ENCODE measurements at regions not wholly inside any gene's neighbourhood (a gene's known extent, or its start where the extent isn't known, plus 50 kb on each side); places are given as distances from the start of the nearest gene placed in this dataset.

DNA sequence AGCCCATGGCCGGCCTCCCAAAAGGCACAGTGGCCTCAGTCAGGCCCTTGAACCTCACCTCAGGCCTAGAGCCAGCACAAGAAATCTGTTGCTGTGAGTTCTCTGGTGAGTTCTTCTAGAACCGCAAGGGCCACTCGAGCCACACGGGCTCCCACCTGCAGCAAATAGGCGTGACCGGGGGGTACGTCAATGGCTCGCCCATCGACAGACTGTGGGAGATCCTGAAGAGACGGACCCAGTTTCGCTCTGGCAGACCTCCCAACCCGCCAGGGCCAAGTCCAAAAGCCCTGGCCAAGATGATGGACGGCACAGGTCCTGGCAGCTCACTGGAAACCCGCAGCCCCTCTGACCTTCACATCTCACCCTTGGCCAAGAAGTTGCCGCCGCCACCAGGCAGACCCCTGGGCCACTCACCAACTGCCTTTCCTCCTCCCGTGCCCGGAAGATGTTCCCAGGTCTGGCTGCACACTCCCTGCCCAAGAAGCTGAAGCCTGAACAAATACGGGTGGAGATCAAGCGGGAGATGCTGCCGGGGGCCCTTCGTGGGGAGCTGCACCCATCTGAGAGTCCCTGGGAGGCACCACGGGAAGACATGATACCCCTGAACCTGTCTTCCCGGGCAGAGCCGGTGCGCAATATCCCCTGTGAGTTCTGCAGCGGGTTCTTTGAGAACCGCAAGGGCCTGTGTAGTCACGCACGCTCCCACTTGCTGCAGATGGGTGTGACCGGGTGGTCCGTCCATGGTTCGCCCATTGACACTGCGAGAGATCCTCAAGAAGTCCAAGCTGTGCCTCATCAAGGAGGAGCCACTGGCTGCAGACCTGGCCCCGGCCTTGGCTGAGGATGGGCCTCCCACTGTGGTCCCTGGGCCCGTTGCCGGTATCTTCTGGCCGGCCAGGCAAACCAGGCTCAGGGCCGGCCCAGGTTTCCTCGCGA lies 544.2 kb upstream of the CCDC179 start:
- Histone ChIP-seq H3K4me1 (no peaks in the 10 kb centered on the region), H3K4me3 (ENCODE audit: low read depth, low read length) (no peak overlapping the region), H3K27me3 (replicated peaks; ENCODE audit: control insufficient read depth, insufficient read depth, low read length) (no peaks in the 10 kb centered on the region), H3K36me3 (ENCODE audit: control insufficient read depth, insufficient read depth, low read length) (no peaks in the 10 kb centered on the region), H3K9me3 (no peaks in the 10 kb centered on the region)
- H3K9me3 Mint-ChIP-seq (ENCODE audit: unreplicated experiment), result peaks cover 11% of the 10 kb centered on the region
- intact Hi-C loops (cut with micrococcal nuclease; ENCODE audit: unreplicated experiment), result no loop called here
- H3K4me1 Mint-ChIP-seq (ENCODE audit: low read depth, unreplicated experiment), result no peaks in the 10 kb centered on the region
- ChIA-PET POLR2A (no interaction called here), CTCF (no interaction called here)
- H3K27me3 Mint-ChIP-seq (ENCODE audit: insufficient read depth, unreplicated experiment), result peaks cover 7% of the 10 kb centered on the region
- H3K4me3 Mint-ChIP-seq (ENCODE audit: unreplicated experiment), result no peak overlapping the region
- no TSS peak for BruUV-seq (replicated peaks)
- TF ChIP-seq, protein P1, sequence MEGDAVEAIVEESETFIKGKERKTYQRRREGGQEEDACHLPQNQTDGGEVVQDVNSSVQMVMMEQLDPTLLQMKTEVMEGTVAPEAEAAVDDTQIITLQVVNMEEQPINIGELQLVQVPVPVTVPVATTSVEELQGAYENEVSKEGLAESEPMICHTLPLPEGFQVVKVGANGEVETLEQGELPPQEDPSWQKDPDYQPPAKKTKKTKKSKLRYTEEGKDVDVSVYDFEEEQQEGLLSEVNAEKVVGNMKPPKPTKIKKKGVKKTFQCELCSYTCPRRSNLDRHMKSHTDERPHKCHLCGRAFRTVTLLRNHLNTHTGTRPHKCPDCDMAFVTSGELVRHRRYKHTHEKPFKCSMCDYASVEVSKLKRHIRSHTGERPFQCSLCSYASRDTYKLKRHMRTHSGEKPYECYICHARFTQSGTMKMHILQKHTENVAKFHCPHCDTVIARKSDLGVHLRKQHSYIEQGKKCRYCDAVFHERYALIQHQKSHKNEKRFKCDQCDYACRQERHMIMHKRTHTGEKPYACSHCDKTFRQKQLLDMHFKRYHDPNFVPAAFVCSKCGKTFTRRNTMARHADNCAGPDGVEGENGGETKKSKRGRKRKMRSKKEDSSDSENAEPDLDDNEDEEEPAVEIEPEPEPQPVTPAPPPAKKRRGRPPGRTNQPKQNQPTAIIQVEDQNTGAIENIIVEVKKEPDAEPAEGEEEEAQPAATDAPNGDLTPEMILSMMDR (IDR thresholded peaks at IDR 0.05; ENCODE audit: insufficient read depth in 1 of 2, low read depth in 1 of 2, low read length in 1 of 2, severe bottlenecking in 1 of 2, unreplicated experiment in 1 of 2), result no peak
- no peaks in the 10 kb centered on the region for H3K36me3 Mint-ChIP-seq (ENCODE audit: insufficient read depth, unreplicated experiment)
- no peak for DNase-seq
- no peak overlapping the region for H3K27ac Mint-ChIP-seq (ENCODE audit: unreplicated experiment)

DNA sequence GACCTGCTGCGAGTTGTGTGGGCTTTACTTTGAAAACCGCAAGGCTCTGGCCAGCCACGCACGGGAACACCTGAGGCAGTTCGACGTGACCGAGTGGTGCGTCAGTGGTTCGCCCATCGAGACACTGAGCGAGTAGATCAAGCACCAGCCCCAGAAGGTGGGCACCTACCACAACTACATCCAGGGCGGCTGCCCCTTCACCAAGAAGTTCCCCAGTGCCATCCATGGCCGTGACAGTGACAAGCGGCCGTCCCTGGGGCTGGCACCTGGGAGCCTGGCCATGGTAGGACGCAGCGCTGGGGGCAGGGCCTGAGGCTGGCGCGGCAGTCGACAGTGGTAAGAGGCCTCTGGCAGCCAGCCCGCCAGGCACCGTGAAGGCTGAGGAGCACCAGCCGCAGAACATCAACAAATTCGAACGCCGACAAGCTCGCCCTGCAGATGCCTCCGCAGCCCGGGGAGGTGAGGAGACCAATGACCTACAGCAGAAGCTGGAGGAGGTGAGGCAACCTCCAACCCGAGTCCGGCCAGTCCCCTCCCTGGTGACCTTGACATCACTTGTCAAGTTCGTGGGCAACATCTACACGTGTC lies 545.2 kb upstream of the CCDC179 start:
- no peak overlapping the region for H3K4me3 Mint-ChIP-seq (ENCODE audit: unreplicated experiment)
- ChIA-PET CTCF (no interaction called here), POLR2A (no interaction called here)
- intact Hi-C loops (cut with micrococcal nuclease; ENCODE audit: unreplicated experiment), result no loop called here
- H3K4me1 Mint-ChIP-seq (ENCODE audit: low read depth, unreplicated experiment), result no peaks in the 10 kb centered on the region
- H3K27ac Mint-ChIP-seq (ENCODE audit: unreplicated experiment), result no peak overlapping the region
- H3K4me1 ChIP-seq, result no peaks in the 10 kb centered on the region
- no peaks in the 10 kb centered on the region for H3K9me3 ChIP-seq
- H3K4me3 ChIP-seq (ENCODE audit: low read depth, low read length), result no peak overlapping the region
- no peaks in the 10 kb centered on the region for H3K27me3 ChIP-seq (replicated peaks; ENCODE audit: control insufficient read depth, insufficient read depth, low read length)
- H3K36me3 ChIP-seq (ENCODE audit: control insufficient read depth, insufficient read depth, low read length), result no peaks in the 10 kb centered on the region
- no peak for DNase-seq
- H3K27me3 Mint-ChIP-seq (ENCODE audit: insufficient read depth, unreplicated experiment), result peaks cover 4% of the 10 kb centered on the region
- peaks cover 16% of the 10 kb centered on the region for H3K9me3 Mint-ChIP-seq (ENCODE audit: unreplicated experiment)
- no peaks in the 10 kb centered on the region for H3K36me3 Mint-ChIP-seq (ENCODE audit: insufficient read depth, unreplicated experiment)
- TF ChIP-seq, protein P1 (IDR thresholded peaks at IDR 0.05; ENCODE audit: insufficient read depth in 1 of 2, low read depth in 1 of 2, low read length in 1 of 2, severe bottlenecking in 1 of 2, unreplicated experiment in 1 of 2), result no peak
- no TSS peak for BruUV-seq (replicated peaks)

DNA sequence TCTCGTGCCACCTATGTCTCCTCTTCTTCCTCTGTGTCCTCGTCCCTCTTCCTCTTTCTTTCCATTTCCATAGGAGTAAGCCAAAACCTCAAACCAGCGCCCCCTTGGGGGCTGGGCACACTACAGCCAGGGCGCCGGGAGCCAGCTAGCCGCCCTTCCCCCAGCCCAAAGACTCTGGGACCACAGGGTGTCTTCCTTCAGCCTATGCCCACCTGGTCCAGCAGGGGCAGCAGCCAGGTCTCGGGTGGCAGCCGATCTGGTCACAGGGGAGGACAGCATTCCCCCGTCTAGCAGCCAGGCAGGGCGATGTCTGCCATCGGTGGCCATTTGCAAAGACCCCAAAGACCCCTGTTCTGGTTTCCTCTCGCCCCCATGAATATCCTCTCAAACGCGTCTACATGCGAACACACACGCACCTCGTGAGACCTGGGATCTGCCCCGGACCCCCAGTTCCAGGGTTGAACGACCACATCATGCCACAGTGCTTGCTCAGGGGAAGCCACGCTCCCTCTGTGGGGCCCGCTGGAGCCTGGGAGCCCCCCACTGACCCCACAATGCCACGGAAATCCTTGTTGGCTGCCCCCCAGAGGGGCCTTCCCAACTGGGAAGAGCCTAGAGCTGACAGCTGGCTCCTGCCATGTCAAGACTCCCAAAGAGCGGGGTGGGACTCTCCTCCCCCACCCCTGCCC lies 546.0 kb upstream of the CCDC179 start:
- Mint-ChIP-seq H3K36me3 (ENCODE audit: insufficient read depth, unreplicated experiment) (no peaks in the 10 kb centered on the region), H3K4me3 (ENCODE audit: unreplicated experiment) (no peak overlapping the region), H3K27me3 (ENCODE audit: insufficient read depth, unreplicated experiment) (peaks cover 4% of the 10 kb centered on the region), H3K9me3 (ENCODE audit: unreplicated experiment) (peaks cover 25% of the 10 kb centered on the region), H3K4me1 (ENCODE audit: low read depth, unreplicated experiment) (no peaks in the 10 kb centered on the region), H3K27ac (ENCODE audit: unreplicated experiment) (no peak overlapping the region)
- H3K36me3 ChIP-seq (ENCODE audit: control insufficient read depth, insufficient read depth, low read length), result no peaks in the 10 kb centered on the region
- intact Hi-C loops (cut with micrococcal nuclease; ENCODE audit: unreplicated experiment), result no loop called here
- BruUV-seq (replicated peaks), result no TSS peak
- ChIA-PET POLR2A (no interaction called here), CTCF (no interaction called here)
- TF ChIP-seq, protein P1 (IDR thresholded peaks at IDR 0.05; ENCODE audit: insufficient read depth in 1 of 2, low read depth in 1 of 2, low read length in 1 of 2, severe bottlenecking in 1 of 2, unreplicated experiment in 1 of 2), result no peak
- no peak for DNase-seq
- H3K9me3 ChIP-seq, result no peaks in the 10 kb centered on the region
- H3K4me3 ChIP-seq (ENCODE audit: low read depth, low read length), result no peak overlapping the region
- no peaks in the 10 kb centered on the region for H3K27me3 ChIP-seq (replicated peaks; ENCODE audit: control insufficient read depth, insufficient read depth, low read length)
- no peaks in the 10 kb centered on the region for H3K4me1 ChIP-seq
